Erythroblast (primary cell): ENCODE measurements at regions not wholly inside any gene's neighbourhood (a gene's known extent, or its start where the extent isn't known, plus 50 kb on each side); places are given as distances from the start of the nearest gene placed in this dataset.
"Not testable (repeated sequence)": the region's sequence is repeated elsewhere in the genome, so short reads cannot be mapped to it uniquely, and the experiment has no call there.

Experiments
- DNase-seq, 2 experiments: peaks; one replicate each; lab custom pipeline; 2025; lab: John Stamatoyannopoulos, UW
- GATA1 ChIP-seq: IDR thresholded peaks from 2 replicates; pipeline ENCODE4 v1.6.1; 2011; ENCODE audit warnings: low read depth, mild to moderate bottlenecking, control low read depth, low read length, moderate library complexity
- POLR2A ChIP-seq: IDR thresholded peaks from 2 replicates; pipeline ENCODE4 v1.6.1; 2011; ENCODE audit warnings: mild to moderate bottlenecking, low read length

- TF ChIP-seq POLR2A (no peak), GATA1 (no peak)
- DNase-seq = no peak
Measured at GRCh38 chr7:85285527-85285926, 98.7 kb upstream of the SEMA3D start.

GRCh38 chr7:85275204-85275603 is 88.3 kb upstream of the SEMA3D start:
- TF ChIP-seq POLR2A = no peak
- no peak for TF ChIP-seq GATA1
- no peak for DNase-seq

GRCh38 chr7:85274454-85274853 is 87.6 kb upstream of the SEMA3D start:
- no peak for TF ChIP-seq POLR2A
- TF ChIP-seq GATA1 = no peak
- DNase-seq = no peak

- DNase-seq = no peak
- TF ChIP-seq GATA1 = no peak
- TF ChIP-seq POLR2A = no peak
Measured at GRCh38 chr7:85262891-85263290, 76.0 kb upstream of the SEMA3D start.

GRCh38 chr7:85261336-85261735 is 74.5 kb upstream of the SEMA3D start:
- no peak for DNase-seq
- TF ChIP-seq GATA1 (no peak), POLR2A (no peak)

- DNase-seq = not testable (repeated sequence)
Measured at GRCh38 chr7:85249787-85250186, 62.9 kb upstream of the SEMA3D start.

- DNase-seq = no peak
- TF ChIP-seq GATA1 = no peak
- no peak for TF ChIP-seq POLR2A
Measured at GRCh38 chr7:85239109-85239508, 52.3 kb upstream of the SEMA3D start.

GRCh38 chr7:85237721-85238120 is 50.9 kb upstream of the SEMA3D start:
- no peak for TF ChIP-seq POLR2A
- no peak for TF ChIP-seq GATA1
- no peak for DNase-seq
